ENCODE measurements at regions not wholly inside any gene's neighbourhood (a gene's known extent, or its start where the extent isn't known, plus 50 kb on each side); places are given as distances from the start of the nearest gene placed in this dataset.

- TF ChIP-seq CTCF (IDR thresholded peaks at IDR 0.05; ENCODE audit: low read length) (no peak), EZH2 (IDR thresholded peaks at IDR 0.05; ENCODE audit: borderline replicate concordance, low read length) (no peak)
Observed at GRCh38 chr6:22350109-22350508, 53.3 kb upstream of the PRL start.
